ENCODE measurements at regions not wholly inside any gene's neighbourhood (a gene's known extent, or its start where the extent isn't known, plus 50 kb on each side); places are given as distances from the start of the nearest gene placed in this dataset.

DNA sequence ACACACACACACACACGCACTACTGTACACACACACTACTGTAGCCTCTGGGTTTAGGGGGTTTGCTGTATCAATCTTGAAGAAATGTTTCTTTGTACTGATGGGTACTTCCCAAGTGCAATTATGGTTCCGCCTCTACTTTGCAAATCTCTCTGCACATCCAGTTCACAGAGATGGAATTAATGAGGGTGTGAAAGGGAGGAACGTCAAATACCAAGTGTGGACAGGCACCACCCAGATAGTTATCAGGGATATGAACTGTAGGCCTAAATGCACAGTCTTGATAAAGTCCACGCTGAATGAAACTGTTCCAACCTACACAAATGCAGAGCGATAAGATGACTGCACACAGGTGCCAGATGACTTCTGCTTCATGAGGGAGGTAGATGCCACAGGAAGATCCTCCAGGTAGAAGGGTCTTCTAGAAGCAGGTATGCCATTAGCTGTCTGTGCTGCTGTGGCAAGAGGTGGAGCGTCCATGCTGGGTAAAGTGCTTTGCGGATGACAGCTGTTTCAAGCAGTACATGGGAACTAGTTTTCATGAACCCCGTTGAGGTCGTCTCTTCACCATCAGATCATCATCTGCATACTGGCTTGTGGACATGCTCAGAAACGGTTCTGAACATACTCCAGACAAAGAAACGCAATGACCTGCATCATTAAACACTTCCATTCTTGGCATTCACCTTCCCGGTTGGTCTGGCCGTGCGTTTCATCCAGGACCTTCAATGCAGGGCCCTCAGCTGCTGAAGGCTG is 314.3 kb upstream of the RTL1 start:
- in situ Hi-C loops (cut with MboI; ENCODE audit: low sequenced_read_pairs) (no loop called here), dilution Hi-C loops (cut with HindIII; ENCODE audit: low sequenced_read_pairs, unreplicated experiment) (no loop called here), intact Hi-C loops (cut with micrococcal nuclease) (no loop called here)
- Histone ChIP-seq H3K4me3 (ENCODE audit: insufficient read depth, low read depth, low read length) (no peak overlapping the region), H2BK20ac (ENCODE audit: low read depth, low read length) (no peak overlapping the region), H3K4ac (ENCODE audit: low read depth, low read length) (no peak overlapping the region), H4K5ac (ENCODE audit: low read depth, low read length) (no peak overlapping the region), H3K79me1 (ENCODE audit: low read depth in 1 of 2, low read length in 2 of 2) (no peaks in the 10 kb centered on the region), H3K4me2 (ENCODE audit: low read depth, low read length) (no peak overlapping the region), H3K9me1 (ENCODE audit: insufficient read depth, low read length) (no peaks in the 10 kb centered on the region), H3K36me3 (ENCODE audit: control insufficient read depth, insufficient read depth, low read length) (no peaks in the 10 kb centered on the region), H2BK120ac (ENCODE audit: low read depth, low read length) (no peak overlapping the region), H2AFZ (replicated peaks; ENCODE audit: low read length, poor library complexity) (no peak overlapping the region), H2AK9ac (replicated peaks; ENCODE audit: low read depth, low read length, poor library complexity) (no peak overlapping the region), H4K91ac (ENCODE audit: insufficient read depth, low read depth, low read length) (no peak overlapping the region), H4K8ac (ENCODE audit: low read depth in 2 of 2, low read length in 2 of 2) (no peak overlapping the region), H3K27ac (ENCODE audit: insufficient read depth, low read length) (no peak overlapping the region), H3K4me1 (ENCODE audit: control insufficient read depth, insufficient read depth, low read length) (no peaks in the 10 kb centered on the region), H3K18ac (ENCODE audit: low read depth, low read length) (no peak overlapping the region), H3K9ac (ENCODE audit: low read depth, low read length) (no peak overlapping the region), H3K56ac (ENCODE audit: extremely low read depth, insufficient read depth, low read length) (no peak overlapping the region), H3K9me3 (ENCODE audit: control insufficient read depth, insufficient read depth, low read length) (0 out of 2 replicates have a peak, but pooled peaks cover 2% of the 10 kb centered on the region), H2BK5ac (ENCODE audit: low read depth, low read length, poor library complexity, severe bottlenecking) (no peak overlapping the region), H3K27me3 (ENCODE audit: control insufficient read depth, insufficient read depth, low read length) (peaks cover 20% of the 10 kb centered on the region; the same call in 1 of the 2 replicates), H2BK15ac (ENCODE audit: low read depth, low read length) (no peak overlapping the region), H4K20me1 (ENCODE audit: insufficient read depth, low read length) (no peaks in the 10 kb centered on the region), H2AK5ac (ENCODE audit: low read depth, low read length) (no peak overlapping the region), H3K23ac (ENCODE audit: low read depth, low read length) (no peak overlapping the region), H3K14ac (replicated peaks; ENCODE audit: low read depth, low read length) (no peak overlapping the region)
- no peak for TF ChIP-seq RAD21 (IDR thresholded peaks at IDR 0.05; ENCODE audit: low read length)
- no peak for TF ChIP-seq NFE2L2 (IDR thresholded peaks at IDR 0.05; ENCODE audit: low read depth, low read length)
- TF ChIP-seq, protein P1, sequence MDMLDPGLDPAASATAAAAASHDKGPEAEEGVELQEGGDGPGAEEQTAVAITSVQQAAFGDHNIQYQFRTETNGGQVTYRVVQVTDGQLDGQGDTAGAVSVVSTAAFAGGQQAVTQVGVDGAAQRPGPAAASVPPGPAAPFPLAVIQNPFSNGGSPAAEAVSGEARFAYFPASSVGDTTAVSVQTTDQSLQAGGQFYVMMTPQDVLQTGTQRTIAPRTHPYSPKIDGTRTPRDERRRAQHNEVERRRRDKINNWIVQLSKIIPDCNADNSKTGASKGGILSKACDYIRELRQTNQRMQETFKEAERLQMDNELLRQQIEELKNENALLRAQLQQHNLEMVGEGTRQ (IDR thresholded peaks at IDR 0.05; ENCODE audit: low read depth, low read length): no peak
- TF ChIP-seq MAFK (IDR thresholded peaks at IDR 0.05; ENCODE audit: low read depth, low read length): no peak
- TF ChIP-seq BHLHE40 (IDR thresholded peaks at IDR 0.05; ENCODE audit: low read depth, low read length): no peak
- no peak for TF ChIP-seq MXI1 (IDR thresholded peaks at IDR 0.05; ENCODE audit: borderline replicate concordance, low read depth, low read length)
- TF ChIP-seq POLR2A (IDR thresholded peaks at IDR 0.05; ENCODE audit: low read depth, low read length): no peak
- no peak for TF ChIP-seq RFX5 (IDR thresholded peaks at IDR 0.05; ENCODE audit: low read depth, low read length)
- no peak for TF ChIP-seq RCOR1 (IDR thresholded peaks at IDR 0.05; ENCODE audit: insufficient replicate concordance, low read length)
- TF ChIP-seq MAZ (IDR thresholded peaks at IDR 0.05; ENCODE audit: borderline replicate concordance, low read depth, low read length): no peak
- TF ChIP-seq CEBPB (IDR thresholded peaks at IDR 0.05; ENCODE audit: low read depth, low read length): no peak
- TF ChIP-seq, protein P2, sequence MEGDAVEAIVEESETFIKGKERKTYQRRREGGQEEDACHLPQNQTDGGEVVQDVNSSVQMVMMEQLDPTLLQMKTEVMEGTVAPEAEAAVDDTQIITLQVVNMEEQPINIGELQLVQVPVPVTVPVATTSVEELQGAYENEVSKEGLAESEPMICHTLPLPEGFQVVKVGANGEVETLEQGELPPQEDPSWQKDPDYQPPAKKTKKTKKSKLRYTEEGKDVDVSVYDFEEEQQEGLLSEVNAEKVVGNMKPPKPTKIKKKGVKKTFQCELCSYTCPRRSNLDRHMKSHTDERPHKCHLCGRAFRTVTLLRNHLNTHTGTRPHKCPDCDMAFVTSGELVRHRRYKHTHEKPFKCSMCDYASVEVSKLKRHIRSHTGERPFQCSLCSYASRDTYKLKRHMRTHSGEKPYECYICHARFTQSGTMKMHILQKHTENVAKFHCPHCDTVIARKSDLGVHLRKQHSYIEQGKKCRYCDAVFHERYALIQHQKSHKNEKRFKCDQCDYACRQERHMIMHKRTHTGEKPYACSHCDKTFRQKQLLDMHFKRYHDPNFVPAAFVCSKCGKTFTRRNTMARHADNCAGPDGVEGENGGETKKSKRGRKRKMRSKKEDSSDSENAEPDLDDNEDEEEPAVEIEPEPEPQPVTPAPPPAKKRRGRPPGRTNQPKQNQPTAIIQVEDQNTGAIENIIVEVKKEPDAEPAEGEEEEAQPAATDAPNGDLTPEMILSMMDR (conservative IDR thresholded peaks at IDR 0.05; ENCODE audit: low read depth, low read length): no peak
- TF ChIP-seq CHD1 (IDR thresholded peaks at IDR 0.05; ENCODE audit: low read depth, low read length): no peak
- TF ChIP-seq FOS (IDR thresholded peaks at IDR 0.05; ENCODE audit: low read depth, low read length): no peak
- no peak for TF ChIP-seq SMC3 (IDR thresholded peaks at IDR 0.05; ENCODE audit: low read depth, low read length)
- TF ChIP-seq, protein P3, sequence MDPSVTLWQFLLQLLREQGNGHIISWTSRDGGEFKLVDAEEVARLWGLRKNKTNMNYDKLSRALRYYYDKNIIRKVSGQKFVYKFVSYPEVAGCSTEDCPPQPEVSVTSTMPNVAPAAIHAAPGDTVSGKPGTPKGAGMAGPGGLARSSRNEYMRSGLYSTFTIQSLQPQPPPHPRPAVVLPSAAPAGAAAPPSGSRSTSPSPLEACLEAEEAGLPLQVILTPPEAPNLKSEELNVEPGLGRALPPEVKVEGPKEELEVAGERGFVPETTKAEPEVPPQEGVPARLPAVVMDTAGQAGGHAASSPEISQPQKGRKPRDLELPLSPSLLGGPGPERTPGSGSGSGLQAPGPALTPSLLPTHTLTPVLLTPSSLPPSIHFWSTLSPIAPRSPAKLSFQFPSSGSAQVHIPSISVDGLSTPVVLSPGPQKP (IDR thresholded peaks at IDR 0.05; ENCODE audit: borderline replicate concordance, low read depth, low read length): no peak
- BruUV-seq (replicated peaks): no TSS peak
- ChIA-PET POLR2A (ENCODE audit: unreplicated experiment) (interaction anchor here (0.6 kb wide), 1 partner anchor 95 kb away, joined by 3 read pairs; no protein-coding TSS in a partner anchor), CTCF (no interaction called here)
- DNase-seq: no peak
- WGBS, 2 experiments (ENCODE audit: extremely low coverage in 2 of 2, insufficient read length in 1 of 2): 87% methylated on average over 3 of the region's 14 CpGs; no CpG with 5 or more reads in 1 of the 2 experiments
- no peak for ATAC-seq (ENCODE audit: low read depth)
